Fibroblast of villous mesenchyme (primary cell): ENCODE measurements at regions not wholly inside any gene's neighbourhood (a gene's known extent, or its start where the extent isn't known, plus 50 kb on each side); places are given as distances from the start of the nearest gene placed in this dataset.
"Not testable (repeated sequence)": the region's sequence is repeated elsewhere in the genome, so short reads cannot be mapped to it uniquely, and the experiment has no call there.

ENCODE experiments used
- DNase-seq: peaks from one replicate; pipeline ENCODE4 v3.0.0-alpha.2; 2010; ENCODE audit warnings: low read depth
- H3K4me3 ChIP-seq: 2 replicates; pipeline ENCODE4 v1.5.1; 2011; ENCODE audit warnings: low read depth, mild to moderate bottlenecking, low read length
- TF ChIP-seq, protein P1 (sequence below): IDR thresholded peaks from 2 replicates; pipeline ENCODE4 v1.5.1; 2012; ENCODE audit warnings: low read depth, mild to moderate bottlenecking, low read length; ENCODE audit not compliant: insufficient read depth

DNA sequence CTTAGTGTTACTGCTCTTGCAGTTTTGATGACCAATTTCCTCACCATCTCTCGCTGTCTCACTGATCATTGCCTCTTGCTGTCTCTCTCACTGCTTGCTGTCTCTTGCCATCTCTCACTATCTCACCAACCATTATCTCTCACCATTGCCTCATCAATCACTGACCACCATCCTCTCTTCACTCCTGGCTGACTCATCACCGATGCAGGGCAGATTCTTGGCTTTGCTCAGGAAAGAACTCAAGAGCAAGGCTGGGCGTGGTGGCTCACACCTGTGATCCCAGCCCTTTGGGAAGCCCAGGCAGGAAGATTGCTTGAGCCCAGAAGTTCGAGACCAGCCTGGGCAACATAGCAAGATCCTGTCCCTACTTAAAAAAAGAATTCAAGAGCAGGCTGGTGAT lies 66.3 kb upstream of the SYN3 start:
- H3K4me3 ChIP-seq = no peak overlapping the region
- DNase-seq = no peak
- TF ChIP-seq, protein P1, sequence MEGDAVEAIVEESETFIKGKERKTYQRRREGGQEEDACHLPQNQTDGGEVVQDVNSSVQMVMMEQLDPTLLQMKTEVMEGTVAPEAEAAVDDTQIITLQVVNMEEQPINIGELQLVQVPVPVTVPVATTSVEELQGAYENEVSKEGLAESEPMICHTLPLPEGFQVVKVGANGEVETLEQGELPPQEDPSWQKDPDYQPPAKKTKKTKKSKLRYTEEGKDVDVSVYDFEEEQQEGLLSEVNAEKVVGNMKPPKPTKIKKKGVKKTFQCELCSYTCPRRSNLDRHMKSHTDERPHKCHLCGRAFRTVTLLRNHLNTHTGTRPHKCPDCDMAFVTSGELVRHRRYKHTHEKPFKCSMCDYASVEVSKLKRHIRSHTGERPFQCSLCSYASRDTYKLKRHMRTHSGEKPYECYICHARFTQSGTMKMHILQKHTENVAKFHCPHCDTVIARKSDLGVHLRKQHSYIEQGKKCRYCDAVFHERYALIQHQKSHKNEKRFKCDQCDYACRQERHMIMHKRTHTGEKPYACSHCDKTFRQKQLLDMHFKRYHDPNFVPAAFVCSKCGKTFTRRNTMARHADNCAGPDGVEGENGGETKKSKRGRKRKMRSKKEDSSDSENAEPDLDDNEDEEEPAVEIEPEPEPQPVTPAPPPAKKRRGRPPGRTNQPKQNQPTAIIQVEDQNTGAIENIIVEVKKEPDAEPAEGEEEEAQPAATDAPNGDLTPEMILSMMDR = no peak

DNA sequence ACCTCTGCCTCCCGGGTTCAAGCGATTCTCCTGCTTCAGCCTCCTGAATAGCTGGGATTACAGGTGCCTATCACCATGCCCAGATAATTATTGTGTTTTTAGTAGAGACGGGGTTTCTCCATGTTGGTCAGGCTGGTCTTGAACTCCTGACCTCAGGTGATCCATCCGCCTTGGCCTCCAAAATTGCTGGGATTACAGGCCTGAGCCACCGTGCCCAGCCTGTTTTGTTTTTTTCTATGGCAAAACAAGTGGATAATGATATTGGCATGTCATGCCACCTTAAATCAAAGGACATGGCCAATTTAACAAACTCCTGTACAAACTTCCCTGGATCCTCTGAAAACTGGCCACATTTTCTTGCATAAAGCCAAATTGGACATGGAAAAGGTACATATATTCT lies 64.3 kb upstream of the SYN3 start:
- DNase-seq = peak; percentile 23

DNA sequence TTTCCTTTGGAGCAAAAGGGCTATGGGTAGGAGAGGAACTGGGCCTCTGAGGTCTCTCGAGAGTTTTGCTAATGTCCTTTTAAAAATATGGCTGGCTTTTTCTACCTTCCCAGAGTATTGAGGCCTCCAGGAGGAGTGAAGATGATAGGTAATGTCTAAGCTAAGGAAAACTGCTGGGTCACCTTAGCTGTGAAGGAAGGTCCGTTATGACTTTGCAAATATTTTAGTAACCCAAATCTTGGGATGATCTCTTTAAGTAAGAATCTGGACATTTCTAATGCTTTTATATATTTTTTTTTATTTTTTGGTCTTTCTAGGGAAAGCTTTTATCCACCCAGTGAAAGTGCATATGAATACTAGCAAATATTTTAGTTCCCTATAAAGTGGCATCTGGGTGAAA lies 60.9 kb upstream of the SYN3 start:
- DNase-seq = no peak
- TF ChIP-seq, protein P1 = no peak

More for the DNA sequence above, 64.3 kb upstream of the SYN3 start:
- not testable (repeated sequence) for H3K4me3 ChIP-seq

DNA sequence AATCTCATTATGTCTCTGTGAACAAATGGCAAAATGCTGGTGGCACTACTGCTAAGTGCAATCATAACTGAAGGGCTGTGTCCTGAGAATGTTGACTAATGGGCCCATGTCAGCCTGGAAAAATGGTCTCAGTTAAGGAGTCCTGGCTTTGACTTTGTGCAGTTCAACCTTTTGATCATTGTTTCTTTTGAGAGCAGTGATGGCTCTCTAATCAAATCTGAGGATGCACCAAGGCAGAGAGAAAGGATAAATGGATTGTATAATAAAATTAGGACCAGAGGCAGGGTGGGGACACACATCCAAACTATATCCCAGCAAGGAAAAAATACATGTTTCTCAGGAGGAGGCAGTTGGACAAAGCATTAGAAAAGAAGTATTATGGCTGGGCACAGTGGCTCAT lies 59.6 kb upstream of the SYN3 start:
- TF ChIP-seq, protein P1 = no peak
- no peak overlapping the region for H3K4me3 ChIP-seq
- no peak for DNase-seq

More for the DNA sequence above, 60.9 kb upstream of the SYN3 start:
- H3K4me3 ChIP-seq = no peak overlapping the region

DNA sequence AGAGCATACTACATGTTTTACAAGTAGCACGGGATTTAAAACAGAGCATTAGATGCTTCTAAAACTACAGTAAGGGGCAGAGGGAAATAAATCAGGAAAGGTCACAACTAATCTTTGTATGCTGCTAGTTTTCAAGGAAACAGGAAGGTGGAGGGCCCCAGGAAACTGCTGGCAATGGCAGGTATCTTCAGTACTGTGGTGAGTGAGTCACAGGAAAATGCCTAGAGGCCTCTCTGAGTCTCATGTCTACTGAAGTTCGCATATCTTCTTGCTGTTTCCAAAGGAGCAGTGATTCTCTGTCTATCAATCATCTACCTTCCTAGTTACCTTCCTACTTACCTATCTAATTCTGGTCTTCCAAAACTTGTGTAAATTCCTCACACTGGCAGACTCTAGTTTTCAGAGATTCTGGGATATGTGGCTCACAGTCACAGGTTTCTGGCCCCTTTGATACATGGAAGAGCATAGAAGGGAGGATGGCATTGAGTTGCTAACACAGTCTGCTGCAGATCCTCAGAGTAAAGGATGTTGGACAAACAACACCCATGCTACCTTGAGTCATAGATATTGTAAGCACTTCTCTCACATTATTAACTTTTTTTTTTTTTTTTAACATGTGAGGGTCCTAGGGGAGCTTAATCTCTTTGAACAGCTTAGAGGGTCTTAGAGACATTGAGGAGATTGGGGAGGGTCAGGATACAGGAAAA lies 58.8 kb upstream of the SYN3 start:
- DNase-seq = no peak
- H3K4me3 ChIP-seq = no peak overlapping the region

DNA sequence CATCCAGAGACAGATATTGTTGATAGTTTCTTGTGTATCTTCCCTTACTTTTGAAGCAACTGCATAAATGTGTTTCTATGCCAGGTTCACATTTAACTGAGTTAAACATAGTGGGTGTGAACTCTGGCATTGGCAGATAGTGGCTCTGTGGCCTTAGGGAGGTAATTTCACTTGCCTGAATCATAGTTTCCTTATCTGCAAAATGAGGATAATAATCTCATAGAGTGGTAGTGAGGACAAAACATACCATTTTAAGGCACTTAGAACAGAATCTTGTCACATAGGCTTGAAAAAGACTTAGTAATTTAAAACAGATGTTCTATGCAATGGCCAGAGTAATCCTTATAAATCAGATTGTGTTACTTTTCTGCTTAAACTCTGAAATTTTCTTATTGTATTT lies 56.4 kb upstream of the SYN3 start:
- TF ChIP-seq, protein P1 = no peak
- no peak overlapping the region for H3K4me3 ChIP-seq
- no peak for DNase-seq

More for the DNA sequence above, 58.8 kb upstream of the SYN3 start:
- TF ChIP-seq, protein P1 = no peak

DNA sequence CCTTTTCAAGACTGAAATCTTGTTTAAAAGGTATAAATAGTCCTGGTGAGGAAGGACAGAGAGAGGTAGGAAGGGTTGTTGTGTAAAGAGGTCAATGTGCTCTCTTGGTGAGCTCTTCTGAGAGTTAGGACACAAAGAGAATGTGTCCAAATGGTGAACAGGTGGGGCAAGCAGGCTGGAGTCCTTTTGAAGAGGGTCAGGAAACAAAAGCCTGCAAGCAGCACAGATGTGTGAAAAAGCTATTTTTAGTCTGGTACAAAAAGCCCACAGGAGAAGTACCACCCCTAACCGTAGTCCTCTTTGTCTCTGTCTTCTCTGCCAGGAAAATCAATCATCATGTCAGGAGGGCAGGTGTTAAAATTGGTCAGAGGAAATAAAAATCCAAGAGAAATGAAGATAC lies 54.4 kb upstream of the SYN3 start:
- H3K4me3 ChIP-seq = no peak overlapping the region
- TF ChIP-seq, protein P1 = no peak
- DNase-seq = no peak
